ENCODE measurements at regions not wholly inside any gene's neighbourhood (a gene's known extent, or its start where the extent isn't known, plus 50 kb on each side); places are given as distances from the start of the nearest gene placed in this dataset.

DNA sequence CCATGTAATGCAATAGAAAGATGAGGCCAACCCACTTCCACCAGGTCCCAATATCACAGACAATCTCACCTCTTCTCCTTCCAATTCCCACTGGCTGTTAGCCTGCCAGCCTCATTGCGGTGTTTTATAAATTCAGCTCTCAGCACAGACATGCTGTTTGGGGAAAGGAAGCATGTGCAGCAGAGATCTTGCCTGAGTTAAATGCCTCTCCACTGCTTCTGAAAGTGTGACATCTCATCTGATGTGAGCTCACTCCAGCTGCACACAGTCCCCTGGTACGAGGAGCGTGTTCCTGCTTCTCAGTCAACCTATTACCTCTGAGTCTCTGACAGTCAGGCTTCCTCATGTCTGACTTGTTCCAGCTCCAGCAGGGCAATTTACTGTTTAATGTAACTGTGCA lies 122.7 kb upstream of the GUCY1A2 start:
- H3K27ac ChIP-seq, result no peak overlapping the region
- TF ChIP-seq, protein P1, sequence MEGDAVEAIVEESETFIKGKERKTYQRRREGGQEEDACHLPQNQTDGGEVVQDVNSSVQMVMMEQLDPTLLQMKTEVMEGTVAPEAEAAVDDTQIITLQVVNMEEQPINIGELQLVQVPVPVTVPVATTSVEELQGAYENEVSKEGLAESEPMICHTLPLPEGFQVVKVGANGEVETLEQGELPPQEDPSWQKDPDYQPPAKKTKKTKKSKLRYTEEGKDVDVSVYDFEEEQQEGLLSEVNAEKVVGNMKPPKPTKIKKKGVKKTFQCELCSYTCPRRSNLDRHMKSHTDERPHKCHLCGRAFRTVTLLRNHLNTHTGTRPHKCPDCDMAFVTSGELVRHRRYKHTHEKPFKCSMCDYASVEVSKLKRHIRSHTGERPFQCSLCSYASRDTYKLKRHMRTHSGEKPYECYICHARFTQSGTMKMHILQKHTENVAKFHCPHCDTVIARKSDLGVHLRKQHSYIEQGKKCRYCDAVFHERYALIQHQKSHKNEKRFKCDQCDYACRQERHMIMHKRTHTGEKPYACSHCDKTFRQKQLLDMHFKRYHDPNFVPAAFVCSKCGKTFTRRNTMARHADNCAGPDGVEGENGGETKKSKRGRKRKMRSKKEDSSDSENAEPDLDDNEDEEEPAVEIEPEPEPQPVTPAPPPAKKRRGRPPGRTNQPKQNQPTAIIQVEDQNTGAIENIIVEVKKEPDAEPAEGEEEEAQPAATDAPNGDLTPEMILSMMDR (conservative IDR thresholded peaks at IDR 0.05), result no peak

DNA sequence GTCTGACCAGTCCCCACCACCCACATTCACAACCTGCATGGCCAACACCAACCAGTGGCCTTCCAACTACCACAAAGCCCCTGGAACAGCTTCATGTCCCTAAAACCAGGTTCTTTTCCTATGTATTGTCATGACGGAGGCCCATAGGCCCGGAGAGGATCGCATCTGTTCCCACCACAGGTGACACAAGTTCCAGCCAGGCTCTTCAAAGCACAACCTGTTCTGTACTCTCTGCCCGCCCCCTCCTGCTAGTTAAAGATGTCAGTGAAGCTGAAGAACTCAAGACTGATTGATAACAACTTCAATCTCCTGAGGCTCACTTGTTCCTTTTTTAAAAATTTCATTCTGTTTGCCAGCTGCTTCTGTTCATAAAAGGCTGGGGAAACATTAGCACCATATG lies 121.1 kb upstream of the GUCY1A2 start:
- H3K27ac ChIP-seq, result no peak overlapping the region
- TF ChIP-seq, protein P1 (conservative IDR thresholded peaks at IDR 0.05), result no peak

DNA sequence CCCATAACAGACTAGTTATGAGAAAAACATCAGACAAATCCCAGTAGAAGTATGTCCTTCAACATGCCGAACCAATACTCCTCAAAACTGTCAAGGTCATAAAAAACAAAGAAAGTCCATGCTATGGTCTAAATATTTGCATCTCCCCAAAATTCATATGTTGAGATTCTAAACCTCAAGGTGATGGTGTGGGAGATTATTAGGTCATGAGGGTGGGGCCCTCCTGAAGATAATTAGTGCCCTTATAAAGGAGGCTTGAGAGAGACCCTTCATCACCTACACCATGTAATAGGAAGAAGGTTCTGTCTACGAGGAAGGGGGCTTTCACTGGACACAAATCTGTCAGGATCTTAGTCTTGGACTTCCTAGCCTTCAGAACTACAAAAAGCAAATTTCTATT lies 118.6 kb upstream of the GUCY1A2 start:
- TF ChIP-seq, protein P1 (conservative IDR thresholded peaks at IDR 0.05), result no peak

DNA sequence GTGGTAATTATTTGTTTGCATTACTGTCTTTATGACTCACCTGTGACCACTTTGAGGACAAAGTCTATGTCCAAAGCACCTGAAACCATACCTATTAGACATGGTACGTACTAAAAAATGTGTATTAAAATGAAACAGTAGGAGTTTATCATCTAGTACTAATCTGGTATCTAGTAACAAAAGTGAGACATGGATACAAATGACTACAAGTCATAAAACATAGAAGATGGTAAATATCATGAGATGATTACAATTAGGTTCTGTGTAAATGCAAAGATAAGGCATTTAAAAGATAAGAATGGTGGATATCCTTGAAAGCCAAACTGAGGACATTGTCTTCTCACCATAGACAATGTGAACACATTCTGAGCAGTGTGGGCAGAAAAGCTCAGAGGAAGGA lies 113.5 kb upstream of the GUCY1A2 start:
- TF ChIP-seq, protein P1 (conservative IDR thresholded peaks at IDR 0.05), result no peak
- no peak overlapping the region for H3K27ac ChIP-seq

More for the DNA sequence above, 118.6 kb upstream of the GUCY1A2 start:
- H3K27ac ChIP-seq, result no peak overlapping the region

DNA sequence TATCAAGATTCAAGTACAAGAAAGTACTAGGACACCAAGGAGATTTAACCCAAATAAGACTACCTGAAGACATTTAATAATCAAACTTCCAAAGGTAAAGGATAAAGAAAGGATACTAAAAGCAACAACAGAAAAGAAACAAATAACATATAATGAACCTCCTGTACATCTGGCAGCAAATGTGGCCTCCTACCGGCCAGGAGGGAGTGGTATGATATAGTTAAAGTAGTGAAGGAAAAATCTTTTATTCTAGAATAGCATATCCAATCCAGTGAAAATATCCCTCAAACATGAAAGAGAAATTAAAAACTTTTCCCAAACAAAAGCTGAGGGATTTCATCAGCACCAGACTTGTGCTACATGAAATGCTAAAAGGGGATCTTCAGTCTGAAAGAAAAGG lies 104.7 kb upstream of the GUCY1A2 start:
- no peak overlapping the region for H3K27ac ChIP-seq
- TF ChIP-seq, protein P1 (conservative IDR thresholded peaks at IDR 0.05), result peak; percentile 36

DNA sequence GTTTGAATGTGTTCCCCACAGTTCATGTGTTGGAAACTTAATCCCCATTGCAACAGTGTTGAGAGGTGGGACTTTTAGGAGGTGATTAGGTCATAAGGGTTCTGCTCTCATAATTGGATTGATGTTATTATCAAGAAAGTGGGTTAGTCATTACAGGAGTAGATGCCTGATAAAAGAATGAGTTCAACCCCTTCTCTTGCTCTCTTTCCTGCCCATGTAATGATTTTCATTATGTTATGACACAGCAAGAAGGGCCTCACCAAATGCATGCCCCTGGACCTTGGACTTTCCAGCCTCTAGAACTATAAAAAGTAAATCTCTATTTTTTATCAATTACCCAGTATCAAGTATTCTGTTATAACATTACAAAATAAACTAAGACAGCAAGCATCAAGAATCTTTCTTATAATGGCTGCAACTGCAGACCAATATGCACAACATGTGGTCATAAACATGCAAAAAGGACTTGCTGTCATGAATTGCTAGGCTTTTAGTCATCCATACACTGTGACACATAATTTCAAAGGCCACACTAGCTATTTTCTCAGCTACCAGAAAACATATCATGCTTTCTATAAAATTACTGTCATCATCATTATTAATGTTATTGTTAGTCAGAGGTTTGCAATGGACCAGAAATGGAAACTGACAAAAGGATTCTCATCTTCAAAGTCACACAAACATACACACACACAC lies 99.9 kb upstream of the GUCY1A2 start:
- TF ChIP-seq, protein P1 (conservative IDR thresholded peaks at IDR 0.05), result no peak
- no peak overlapping the region for H3K27ac ChIP-seq

DNA sequence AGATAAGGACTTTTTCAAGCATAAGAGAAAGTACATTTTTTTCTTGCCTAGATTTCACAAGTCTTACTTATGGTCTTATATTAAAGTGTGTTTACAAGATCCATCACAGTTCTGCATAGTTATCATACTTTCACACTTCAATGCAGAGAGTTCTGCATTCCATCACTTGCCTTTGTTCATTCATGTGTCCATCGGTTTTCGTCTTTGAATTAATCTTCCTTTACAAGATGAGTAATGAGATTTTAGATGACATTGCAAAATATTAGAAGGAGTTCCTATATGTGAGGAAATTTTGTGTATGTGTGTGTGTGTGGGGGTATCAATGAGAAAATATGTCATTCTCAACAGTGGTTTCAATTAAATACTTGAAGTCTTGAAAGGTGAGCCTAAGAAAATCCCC lies 98.1 kb upstream of the GUCY1A2 start:
- TF ChIP-seq, protein P1 (conservative IDR thresholded peaks at IDR 0.05), result no peak
- no peak overlapping the region for H3K27ac ChIP-seq

Data from VCaP (cell line).